SU-DHL-6 (cell line): ENCODE measurements at regions not wholly inside any gene's neighbourhood (a gene's known extent, or its start where the extent isn't known, plus 50 kb on each side); places are given as distances from the start of the nearest gene placed in this dataset.

ENCODE experiments used
- CTCF ChIP-seq: fragments of 200-600 bp; sonication (generic); IDR thresholded peaks from one replicate; pipeline ENCODE4 v1.5.1; 2017; ENCODE audit warnings: antibody characterized with exemption, mild to moderate bottlenecking, low read length, moderate library complexity; ENCODE audit not compliant: insufficient read depth, poor library complexity, severe bottlenecking
- EZH2phosphoT487 ChIP-seq: fragments of 200-600 bp; sonication (generic), shearing (Covaris generic); conservative IDR thresholded peaks from 2 replicates; pipeline ENCODE4 v1.6.1; 2018; ENCODE audit warnings: mild to moderate bottlenecking, antibody characterized with exemption, low read length, moderate library complexity, mixed read lengths

- TF ChIP-seq CTCF (no peak), EZH2phosphoT487 (no peak)
Observed at GRCh38 chrX:6906608-6907007, 240.9 kb upstream of the STS start.
